HG03460 (cell line): ENCODE measurements at regions not wholly inside any gene's neighbourhood (a gene's known extent, or its start where the extent isn't known, plus 50 kb on each side); places are given as distances from the start of the nearest gene placed in this dataset.

Source experiments
- ATAC-seq: cut with Tn5 transposase; IDR thresholded peaks from one replicate; pipeline ENCODE4 v1.9.1; 2021; ENCODE audit not compliant: unreplicated experiment

DNA sequence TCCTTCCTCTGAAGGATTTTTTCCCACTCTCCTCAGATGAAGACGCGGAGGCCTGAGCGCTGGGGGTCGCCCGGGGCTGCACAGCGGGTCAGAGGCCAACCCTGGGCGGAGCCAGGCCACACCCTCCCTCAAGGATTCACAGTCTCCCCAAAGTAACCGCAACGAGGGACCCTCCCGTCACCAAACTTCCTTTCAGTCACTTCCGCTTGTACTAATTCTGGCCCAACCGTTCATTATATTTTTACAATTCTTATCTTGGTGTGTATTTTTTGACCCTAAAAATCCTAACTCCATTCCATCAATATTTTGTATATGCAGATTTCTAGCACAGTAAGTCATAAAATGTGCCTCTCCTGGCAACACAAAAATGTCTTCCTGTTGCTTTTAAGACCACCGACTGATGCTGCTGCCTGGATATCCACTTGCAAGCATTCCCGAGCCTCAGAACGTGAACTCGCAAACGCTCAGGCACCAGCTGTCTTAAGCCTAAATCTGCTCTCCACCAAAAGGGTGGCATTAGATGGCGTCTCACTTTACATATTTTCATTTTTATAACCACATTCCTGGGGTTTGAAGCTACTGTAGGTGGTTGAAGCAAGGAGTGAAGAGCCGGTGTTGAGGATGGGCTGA lies 128.0 kb downstream of the DLL1 start:
- ATAC-seq, result no peak

DNA sequence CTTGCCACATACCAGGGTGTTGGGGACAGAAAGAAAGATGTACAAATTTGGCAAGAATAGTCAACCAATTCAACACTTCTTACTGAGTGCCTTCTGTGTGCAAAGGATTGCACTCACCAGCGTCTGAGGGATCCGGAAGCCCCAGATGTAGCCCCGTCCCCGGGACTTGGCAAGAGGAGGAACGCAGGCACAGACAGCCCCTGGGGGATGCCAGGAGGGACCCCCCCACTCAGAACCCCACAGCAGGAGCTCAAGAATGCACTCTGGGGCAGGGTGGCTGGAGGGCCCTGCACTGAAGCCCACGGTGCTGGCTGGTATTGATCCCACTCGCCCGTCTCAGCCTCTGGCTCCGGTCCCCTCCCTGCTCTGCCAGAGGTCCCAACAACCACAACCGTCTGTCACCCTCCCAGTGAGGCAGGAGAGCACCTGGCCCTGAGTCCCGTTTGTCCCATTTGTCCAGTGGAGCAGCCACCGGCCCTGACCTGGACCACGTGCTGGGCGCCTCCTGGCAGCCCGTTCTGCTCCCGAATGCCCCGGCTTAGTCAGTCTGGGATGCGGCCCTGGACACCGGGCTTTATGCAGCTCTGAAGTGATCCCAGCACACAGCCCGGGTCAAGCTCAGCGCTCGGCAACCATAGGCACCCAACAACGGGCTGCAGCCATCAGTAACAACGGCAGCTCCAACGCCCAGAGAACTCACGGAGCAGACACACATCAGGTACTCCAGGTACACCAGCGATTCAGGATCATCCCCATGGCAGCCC lies 128.7 kb downstream of the DLL1 start:
- ATAC-seq, result no peak

DNA sequence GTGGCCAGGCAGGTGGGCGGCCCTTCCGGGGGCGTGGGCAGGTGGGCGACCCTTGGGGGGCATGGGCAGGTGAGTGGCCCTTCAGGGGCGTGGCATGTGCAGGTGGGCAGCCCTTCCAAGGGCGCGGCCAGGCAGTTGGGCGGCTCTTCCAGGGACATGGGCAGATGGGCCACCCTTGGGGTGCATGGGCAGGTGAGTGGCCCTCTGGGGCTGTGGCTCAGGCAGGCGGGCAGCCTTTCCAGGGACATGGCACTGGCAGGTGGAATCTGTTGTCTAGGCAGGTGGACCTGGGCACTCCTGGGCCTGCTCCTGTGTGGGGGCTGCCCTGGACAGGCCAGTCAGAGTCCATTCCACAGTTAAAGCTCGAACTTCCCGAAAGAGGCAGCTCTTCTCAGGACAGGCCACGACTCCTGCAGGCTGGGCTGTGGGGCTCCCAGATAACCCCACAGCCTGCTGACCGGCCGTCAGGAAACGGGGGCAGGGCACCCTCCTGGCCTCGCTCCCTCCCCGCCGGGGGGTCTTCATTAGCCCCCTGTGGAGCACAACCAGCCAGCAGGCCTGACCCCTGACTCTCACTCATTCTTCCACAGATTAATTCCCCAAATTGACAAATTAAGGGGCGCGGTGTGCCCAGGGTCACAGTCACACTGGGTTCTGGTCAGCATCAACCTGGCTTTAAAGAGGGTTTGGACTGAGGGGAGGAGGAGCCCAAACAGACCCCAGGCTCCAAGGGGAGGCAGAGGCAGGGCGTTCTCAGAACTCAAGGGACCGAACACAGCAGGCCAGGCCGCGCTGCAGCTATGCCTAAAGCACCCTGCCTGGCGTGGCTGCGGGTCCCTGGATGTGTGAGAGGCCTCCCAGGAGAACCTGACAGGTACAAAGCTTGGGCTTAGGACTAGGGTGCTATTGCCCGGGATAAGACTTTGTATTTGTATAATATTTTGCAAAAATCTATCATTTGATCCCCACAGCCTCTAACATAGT lies 130.0 kb downstream of the DLL1 start:
- no peak for ATAC-seq

DNA sequence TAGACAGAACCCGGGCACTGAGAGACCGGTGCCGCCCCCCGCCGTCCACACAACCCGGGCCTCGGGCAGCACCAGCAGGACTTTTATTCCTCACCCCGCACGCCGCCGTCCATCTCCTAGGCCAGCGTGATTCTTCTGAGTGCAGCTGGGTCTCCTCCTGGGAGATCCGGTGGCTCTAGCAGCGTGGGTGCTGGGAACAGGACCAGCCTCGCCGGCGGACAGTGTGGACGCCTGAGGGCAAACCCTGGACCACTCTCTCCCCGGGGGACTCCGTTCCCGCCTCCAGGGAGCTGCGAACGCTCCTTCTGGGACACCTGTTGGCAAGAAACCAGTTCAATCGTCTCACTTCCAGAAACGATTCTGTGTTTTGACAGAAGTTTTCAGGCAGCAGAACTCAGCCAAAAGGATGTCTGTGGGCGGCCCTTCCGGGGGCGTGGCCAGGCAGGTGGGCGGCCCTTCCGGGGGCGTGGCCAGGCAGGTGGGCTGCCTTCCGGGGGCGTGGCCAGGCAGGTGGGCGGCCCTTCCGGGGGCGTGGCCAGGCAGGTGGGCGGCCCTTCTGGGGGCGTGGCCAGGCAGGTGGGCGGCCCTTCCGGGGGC lies 130.7 kb downstream of the DLL1 start:
- ATAC-seq, result no peak

DNA sequence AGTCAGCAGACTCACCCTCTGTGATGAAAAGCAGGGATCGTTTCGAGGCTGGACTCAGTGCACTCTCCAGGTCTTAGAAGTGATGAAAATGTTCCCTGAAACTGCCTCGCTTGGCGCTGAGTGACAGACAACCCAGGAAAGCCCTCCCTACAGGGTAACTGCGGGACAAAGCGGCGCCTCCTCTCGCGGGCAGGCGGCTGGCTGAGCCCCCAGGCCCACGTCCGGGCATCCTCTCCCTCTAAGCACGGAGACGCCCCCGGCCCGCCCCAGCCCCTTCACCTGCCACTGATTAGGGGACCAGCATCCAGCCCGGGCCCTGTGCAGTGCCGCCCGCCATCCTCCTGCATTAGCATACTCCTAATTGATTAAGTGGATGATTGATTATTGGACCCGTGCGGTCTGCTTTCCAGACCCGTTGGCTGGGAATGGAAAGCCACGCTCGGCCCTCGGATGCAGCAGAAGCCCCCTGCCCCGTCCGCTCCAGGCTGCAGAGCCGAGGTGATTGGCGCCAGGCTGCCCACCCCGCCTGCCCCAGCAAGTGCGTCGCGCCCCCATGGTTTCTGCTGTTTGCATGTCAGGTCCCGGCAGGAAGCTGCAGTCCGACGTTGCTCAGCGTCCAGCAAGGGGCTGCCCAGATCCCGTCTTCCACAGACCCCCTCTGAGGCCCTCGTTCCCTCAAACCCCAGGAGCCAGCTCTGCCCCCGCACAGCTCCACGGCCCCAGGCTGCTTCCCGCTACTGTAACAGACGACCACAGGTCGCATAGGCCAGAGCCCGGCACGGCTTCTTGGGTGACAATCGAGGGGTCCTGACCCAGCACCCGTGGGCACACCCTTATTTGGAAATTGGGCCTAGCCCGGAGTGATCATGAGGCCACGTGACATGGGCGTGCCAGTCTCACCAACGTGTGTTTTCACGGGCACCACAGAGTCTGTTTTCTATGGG lies 131.6 kb downstream of the DLL1 start:
- no peak for ATAC-seq

DNA sequence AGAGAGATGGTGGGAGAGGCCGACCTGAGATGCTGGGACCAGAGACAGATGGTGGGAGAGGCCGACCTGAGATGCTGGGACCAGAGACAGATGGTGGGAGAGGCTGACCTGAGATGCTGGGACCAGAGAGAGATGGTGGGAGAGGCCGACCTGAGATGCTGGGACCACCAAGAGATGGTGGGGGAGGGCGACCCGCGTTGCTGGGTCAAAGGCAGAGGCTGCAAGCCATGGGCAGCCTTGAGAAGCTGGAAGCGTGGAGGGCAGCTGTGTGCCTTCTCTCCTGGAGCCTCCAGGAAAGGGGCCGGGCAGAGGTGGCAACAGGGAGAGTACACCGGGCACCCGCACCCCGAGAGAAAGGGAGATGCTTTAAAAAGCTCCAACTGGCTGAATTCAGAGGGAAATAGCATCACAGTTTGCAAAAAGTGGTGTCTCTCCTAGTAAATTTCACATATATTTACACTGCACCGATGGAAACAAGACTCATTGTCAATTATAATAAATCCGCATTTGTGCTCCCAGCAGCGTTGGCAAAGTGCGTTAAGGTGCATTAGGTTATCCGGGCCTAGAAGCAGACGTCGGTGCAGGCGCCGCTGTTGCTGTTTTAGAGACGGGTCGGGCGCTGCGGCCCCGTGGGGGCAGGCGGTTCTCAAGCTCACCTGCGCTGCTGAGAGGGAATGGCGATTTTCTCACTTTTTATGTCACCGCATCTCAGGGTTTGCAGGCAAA lies 132.4 kb downstream of the DLL1 start:
- no peak for ATAC-seq

DNA sequence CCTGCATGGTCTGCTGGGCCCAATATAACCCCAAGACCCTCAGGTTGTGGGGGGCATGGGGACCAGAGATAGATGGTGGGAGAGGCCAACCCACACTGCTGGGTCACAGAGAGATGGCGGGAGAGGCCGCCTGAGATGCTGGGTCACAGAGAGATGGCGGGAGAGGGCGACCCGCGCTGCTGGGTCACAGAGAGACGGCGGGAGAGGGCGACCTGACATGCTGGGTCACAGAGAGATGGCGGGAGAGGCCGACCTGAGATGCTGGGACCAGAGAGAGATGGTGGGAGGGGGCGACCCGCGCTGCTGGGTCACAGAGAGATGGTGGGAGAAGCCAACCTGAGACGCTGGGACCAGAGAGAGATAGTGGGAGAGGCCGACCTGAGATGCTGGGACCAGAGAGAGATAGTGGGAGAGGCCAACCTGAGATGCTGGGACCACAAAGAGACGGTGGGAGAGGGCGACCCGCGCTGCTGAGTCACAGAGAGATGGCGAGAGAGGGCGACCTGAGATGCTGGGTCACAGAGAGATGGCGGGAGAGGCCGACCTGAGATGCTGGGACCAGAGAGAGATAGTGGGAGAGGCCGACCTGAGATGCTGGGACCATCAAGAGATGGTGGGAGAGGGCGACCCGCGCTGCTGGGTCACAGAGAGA lies 133.2 kb downstream of the DLL1 start:
- no peak for ATAC-seq

DNA sequence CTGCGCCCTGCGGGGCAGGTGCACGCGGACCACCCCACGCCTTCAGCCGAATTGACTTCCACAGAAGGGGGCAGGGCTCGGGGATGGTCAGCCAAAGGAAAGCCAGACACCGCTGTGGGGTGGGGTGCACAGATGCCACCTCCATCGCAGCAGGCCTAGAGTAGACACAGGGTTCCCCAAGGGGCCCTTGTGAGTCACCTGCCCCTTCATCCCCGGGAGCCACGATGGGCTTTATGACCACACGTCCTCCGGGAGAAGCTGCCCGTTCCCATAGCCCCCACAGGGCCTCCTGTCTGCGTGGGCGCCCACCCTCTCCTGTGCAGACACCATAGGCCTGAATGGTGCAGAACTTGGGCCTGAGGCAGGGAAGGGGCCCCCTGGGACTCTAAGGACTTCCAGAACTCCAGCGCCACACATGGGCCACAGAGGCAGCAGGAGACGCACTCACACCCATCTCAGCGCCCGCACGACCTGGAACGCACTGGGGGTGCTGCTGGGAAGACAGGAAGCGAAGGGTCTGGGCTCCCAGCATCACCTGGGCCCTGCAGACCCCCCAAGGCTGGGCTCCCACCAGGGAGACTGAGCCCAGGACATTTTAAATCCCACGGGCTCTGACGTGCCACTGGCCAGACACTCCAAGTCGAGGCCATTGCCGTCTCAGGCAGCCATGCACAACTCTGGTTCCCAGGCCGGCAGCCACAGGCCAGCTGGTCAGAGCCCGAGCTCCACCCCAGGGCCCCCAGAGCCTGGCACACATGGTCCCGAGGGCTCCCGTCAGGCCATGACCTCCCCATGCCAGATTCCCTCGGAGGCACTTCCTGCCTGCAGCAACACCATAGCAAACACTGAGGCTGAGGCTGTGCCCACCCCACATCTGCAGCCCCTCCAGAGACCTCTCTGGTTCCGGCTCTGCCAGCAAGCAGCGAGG lies 134.2 kb downstream of the DLL1 start:
- no peak for ATAC-seq

DNA sequence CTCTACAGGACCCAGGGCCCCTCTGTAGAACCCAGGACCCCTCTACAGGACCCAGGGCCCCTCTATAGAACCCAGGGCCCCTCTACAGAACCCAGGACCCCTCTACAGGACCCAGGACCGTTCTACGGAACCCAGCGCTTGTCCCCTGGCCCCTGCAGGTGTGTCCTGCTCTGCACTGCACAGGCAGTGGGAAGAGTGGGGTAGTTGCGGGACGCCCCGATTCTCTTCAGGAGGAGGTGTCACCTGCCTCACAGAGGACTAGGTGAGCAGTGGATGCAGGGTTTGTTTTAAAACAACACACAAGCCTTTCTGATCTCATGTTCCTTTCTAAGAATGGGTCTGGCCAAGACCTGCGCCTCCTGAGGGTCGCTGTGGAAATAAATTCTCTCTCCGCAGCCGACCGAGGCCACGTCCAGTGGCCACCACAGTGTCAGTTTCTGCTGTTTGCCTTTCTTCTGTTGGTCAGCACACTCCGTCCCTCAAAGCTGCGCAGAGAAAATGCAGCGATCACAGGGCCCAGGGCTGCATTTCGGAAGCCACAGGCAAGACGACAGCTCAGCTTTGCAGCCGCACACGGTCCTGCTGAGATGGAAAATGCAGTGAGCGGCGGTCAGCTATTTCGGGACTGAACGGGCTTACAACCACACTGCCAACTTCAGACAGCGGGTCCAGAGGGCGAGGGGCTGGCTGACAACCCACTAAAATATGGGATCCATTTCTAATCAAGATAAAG lies 135.2 kb downstream of the DLL1 start:
- no peak for ATAC-seq

DNA sequence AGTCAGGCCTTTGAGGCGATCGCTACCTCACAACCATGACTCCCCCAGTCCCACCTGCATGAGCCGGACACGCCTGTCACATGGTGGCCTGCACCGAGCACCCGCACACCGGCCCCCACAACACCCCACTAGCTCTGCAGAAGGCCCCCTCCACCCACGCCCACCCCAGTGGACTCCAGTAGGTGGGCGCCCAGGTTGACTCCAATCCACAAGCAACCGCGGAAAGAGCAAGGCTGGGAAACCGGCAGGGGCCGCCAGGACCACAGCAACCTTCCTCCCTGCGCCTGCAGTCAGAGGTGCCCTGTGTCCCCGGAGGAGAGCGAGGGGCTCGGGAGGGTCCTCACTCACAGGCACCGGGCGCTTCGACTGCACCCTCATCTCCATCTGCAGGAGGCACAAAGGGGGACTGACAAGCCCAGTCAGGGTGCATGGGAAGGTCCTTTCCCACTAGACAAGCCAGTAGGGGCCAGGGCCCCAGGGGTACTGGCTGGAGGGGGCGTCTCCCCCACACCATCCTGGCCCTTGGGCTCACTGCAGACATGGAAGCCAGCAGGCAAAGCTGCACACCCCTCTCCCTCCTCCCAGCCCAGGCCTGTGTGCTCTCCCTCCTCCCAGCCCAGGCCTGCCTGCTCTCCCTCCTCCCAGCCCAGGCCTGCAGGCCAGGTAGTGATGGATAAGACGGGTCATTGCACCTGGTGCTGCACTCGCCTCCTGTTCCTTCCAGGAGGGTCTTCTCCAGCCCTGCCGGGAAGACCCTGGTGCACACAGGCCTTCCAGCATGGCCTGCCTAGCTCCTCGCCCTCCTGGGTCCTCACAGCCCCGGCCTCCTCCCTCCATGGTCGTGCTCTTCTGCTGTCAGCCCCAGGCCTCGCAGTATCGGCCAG lies 137.2 kb downstream of the DLL1 start:
- ATAC-seq, result no peak

DNA sequence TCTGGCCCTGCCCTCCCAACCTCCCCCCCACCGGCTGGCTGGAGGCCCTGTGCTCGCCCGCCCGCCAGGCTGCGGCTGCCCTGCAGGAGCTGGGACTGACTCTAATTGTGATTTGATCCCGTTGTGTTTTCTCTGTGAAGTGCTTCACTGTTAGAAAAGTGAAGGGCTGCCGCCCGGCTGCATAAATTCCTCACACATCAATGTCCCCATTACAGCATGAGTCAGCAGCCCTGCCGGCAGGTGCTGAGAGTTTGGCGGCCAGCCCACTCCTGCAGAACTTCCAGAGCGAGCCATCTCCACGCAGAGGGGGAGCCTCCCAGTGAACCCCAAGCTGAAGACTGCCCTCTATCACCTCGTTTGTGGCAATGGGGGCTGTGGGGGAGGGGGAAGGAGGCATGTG lies 137.9 kb downstream of the DLL1 start:
- no peak for ATAC-seq

DNA sequence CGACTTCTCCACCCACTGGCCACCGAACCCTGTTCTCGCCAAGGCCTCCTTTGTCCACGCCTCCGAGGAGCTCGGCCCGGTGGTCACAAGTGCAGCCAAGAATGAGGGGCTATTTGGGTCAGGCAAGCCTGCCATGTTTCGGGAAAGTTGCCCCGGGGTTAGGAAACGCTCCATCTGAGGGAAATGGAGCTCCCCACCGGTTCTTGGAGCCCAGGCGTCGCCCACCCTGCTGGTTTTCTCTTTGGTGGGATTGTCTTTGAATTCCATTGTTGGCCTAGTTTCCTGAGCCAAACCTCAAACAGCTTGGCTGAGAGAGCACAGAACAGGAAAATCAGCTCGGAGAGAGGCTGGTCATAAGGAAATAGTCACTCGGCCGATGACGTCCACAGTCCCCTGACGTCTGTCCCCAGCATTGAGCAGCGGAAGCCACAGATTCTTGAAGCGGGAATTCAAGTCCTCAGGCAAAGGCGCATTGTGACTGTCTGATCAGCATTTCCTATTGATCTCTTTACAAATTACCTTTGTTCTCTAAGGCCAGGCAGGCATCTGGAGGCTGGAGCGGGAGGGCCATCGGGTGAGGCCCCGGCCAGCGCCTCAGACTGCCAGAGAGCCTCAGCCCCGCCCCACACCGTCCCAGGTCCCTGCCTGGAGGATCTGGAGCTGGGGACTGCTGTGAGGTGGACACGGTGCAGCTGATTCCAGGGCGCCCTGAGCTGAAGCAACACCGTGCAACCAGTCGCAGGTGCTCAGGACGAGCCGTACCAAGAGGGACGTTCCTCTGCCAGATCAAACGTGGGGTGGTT lies 138.6 kb downstream of the DLL1 start:
- no peak for ATAC-seq

DNA sequence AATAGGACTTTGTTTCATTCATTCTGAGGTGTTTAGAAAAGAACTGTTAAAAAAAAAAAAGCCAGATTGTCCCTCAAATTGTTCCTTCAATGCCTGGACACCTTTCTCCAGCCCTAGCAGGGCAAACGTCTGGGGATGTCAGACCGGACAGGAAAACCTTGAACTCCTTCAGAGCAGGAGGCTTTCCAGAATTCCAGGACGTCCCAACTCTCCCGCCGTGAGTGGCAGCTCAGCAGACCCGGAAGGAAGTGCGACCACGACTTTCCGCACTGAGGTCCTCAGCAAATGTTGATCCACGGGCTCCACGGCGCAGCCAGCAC lies 139.1 kb downstream of the DLL1 start:
- ATAC-seq, result no peak

DNA sequence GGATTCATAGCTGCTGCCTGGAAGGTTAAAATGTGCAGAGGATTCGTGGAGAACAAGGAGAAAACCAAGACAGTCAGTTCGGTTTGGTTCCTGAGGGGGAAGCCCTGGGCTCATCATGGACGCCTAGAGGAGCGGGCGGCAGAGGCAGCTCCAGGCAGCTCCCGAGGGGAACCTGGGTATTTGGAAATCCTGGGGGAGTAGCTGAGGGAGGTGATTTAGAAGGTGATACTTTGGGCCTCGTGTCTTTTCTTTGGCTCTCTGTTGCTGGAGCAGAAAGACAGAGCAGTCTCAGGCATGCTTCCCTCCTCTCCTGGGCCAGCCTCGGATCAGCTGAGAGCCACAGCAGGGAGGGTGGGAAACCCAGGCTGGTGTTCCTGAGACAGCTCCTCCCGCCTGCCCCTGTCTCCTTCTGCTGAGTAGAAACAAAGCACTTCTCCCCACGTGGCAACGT lies 139.5 kb downstream of the DLL1 start:
- ATAC-seq, result no peak

DNA sequence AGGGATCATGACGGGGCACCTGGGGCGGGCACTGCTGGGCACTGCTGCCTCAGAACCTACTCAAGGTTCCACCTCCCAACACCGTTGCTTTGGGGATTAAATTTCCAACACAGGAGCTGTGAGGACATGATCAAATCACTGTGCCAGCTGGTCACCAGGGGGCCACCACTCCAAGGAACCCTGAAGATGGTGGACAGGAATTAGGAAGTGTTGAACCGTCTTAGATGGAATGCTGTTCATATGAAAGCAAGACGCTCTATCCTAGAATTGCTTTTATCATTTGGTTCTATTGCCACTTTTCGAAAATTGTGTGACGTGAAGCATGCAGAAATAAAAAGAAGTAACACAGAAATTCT lies 140.3 kb downstream of the DLL1 start:
- no peak for ATAC-seq
